NCI-H69 (cell line): ENCODE measurements at regions not wholly inside any gene's neighbourhood (a gene's known extent, or its start where the extent isn't known, plus 50 kb on each side); places are given as distances from the start of the nearest gene placed in this dataset.
A peak's percentile ranks its signal among the peaks of the same experiment; 100 is the strongest.

Experiments used
- DNase-seq: peaks from one replicate; lab custom pipeline; 2025; lab: John Stamatoyannopoulos, UW

- no peak for DNase-seq
Observed at GRCh38 chr12:13764748-13765147, 216.7 kb downstream of the GRIN2B start.

- DNase-seq, result peak; percentile 90
Observed at GRCh38 chr12:13749389-13749788, 232.0 kb downstream of the GRIN2B start.

- peak; percentile 18 for DNase-seq
Observed at GRCh38 chr12:13745111-13745860, 236.1 kb downstream of the GRIN2B start.

- no peak for DNase-seq
Observed at GRCh38 chr12:13744561-13744960, 236.8 kb downstream of the GRIN2B start.

GRCh38 chr12:13740149-13740545 is 241.3 kb downstream of the GRIN2B start:
- no peak for DNase-seq

- DNase-seq, result no peak
Observed at GRCh38 chr12:13735734-13736133, 245.7 kb downstream of the GRIN2B start.

GRCh38 chr12:13734584-13735152 is 246.7 kb downstream of the GRIN2B start:
- DNase-seq, result no peak

GRCh38 chr12:13727707-13728195 is 253.7 kb downstream of the GRIN2B start:
- peak; percentile 96 for DNase-seq

- DNase-seq, result peak; percentile 16
Observed at GRCh38 chr12:13725049-13725448, 256.4 kb downstream of the GRIN2B start.

GRCh38 chr12:13724136-13724535 is 257.3 kb downstream of the GRIN2B start:
- no peak for DNase-seq

GRCh38 chr12:13719986-13720385 is 261.4 kb downstream of the GRIN2B start:
- DNase-seq, result no peak

GRCh38 chr12:13718271-13718670 is 263.1 kb downstream of the GRIN2B start:
- DNase-seq, result no peak

- DNase-seq, result no peak
Observed at GRCh38 chr12:13716119-13716518, 265.3 kb downstream of the GRIN2B start.

- peak; percentile 34 for DNase-seq
Observed at GRCh38 chr12:13713556-13714410, 267.6 kb downstream of the GRIN2B start.

- DNase-seq, result no peak
Observed at GRCh38 chr12:13707829-13708228, 273.6 kb downstream of the GRIN2B start.

- peak; percentile 48 for DNase-seq
Observed at GRCh38 chr12:13702381-13702780, 279.0 kb downstream of the GRIN2B start.

- no peak for DNase-seq
Observed at GRCh38 chr12:13701502-13701901, 279.9 kb downstream of the GRIN2B start.

GRCh38 chr12:13697973-13698372 is 283.4 kb downstream of the GRIN2B start:
- DNase-seq, result no peak

GRCh38 chr12:13695781-13696180 is 285.6 kb downstream of the GRIN2B start:
- DNase-seq, result no peak

- DNase-seq, result no peak
Observed at GRCh38 chr12:13692332-13692731, 289.1 kb downstream of the GRIN2B start.

- no peak for DNase-seq
Observed at GRCh38 chr12:13691598-13691997, 289.8 kb downstream of the GRIN2B start.

- DNase-seq, result no peak
Observed at GRCh38 chr12:13687633-13688032, 293.8 kb downstream of the GRIN2B start.

GRCh38 chr12:13686260-13686659 is 295.1 kb downstream of the GRIN2B start:
- no peak for DNase-seq
